GM10248 (cell line): ENCODE measurements at regions not wholly inside any gene's neighbourhood (a gene's known extent, or its start where the extent isn't known, plus 50 kb on each side); places are given as distances from the start of the nearest gene placed in this dataset.
A peak's percentile ranks its signal among the peaks of the same experiment; 100 is the strongest.

Experiments
- CTCF ChIA-PET: fragments of 300-600 bp; sonication (Branson Sonifier 250); formaldehyde crosslinking; extraction: SDS; loops from one replicate; lab custom pipeline; 2021; ENCODE audit warnings: antibody characterized with exemption; lab: Yijun Ruan, JAX
- POLR2A ChIA-PET: fragments of 350-650 bp; sonication (Branson Sonifier 250); formaldehyde crosslinking; extraction: SDS; loops from one replicate; lab custom pipeline; 2020; ENCODE audit warnings: antibody characterized with exemption; lab: Yijun Ruan, JAX
- DNase-seq: peaks from one replicate; pipeline ENCODE4 v3.0.0; 2012; ENCODE audit errors: extremely low spot score
- CTCF ChIP-seq: IDR thresholded peaks from 2 replicates; pipeline ENCODE4 v1.5.1; 2012; ENCODE audit warnings: mild to moderate bottlenecking, low read depth; ENCODE audit errors: extremely low read depth, missing control alignments, control extremely low read depth

- ChIA-PET POLR2A (no interaction called here), CTCF (interaction anchor here (1.0 to 1.7 kb wide), 3 partner anchors 12 to 22 kb away, joined by 3 to 5 read pairs (median 5); no protein-coding TSS in a partner anchor)
- no peak for DNase-seq
- TF ChIP-seq CTCF = no peak
Observed at GRCh38 chr2:57987835-57988573, 58.6 kb upstream of the VRK2 start.

- DNase-seq = peak; percentile 24
- ChIA-PET POLR2A (no interaction called here), CTCF (no interaction called here)
- TF ChIP-seq CTCF = no peak
Observed at GRCh38 chr2:57990118-57990725, 56.4 kb upstream of the VRK2 start.
